H1 (cell line): ENCODE measurements at regions not wholly inside any gene's neighbourhood (a gene's known extent, or its start where the extent isn't known, plus 50 kb on each side); places are given as distances from the start of the nearest gene placed in this dataset.

Source experiments
- CHD7 ChIP-seq: fragments of 300-600 bp; sonication (generic); IDR thresholded peaks from 2 replicates; pipeline ENCODE4 v1.7.1; 2012; ENCODE audit warnings: low read length, moderate library complexity, mild to moderate bottlenecking, inconsistent platforms; ENCODE audit not compliant: insufficient replicate concordance
- EGR1 ChIP-seq: IDR thresholded peaks from 2 replicates; pipeline ENCODE4 v1.6.1; 2011; ENCODE audit warnings: low read depth, low read length, borderline replicate concordance
- GABPA ChIP-seq: IDR thresholded peaks from 2 replicates; pipeline ENCODE4 v1.6.1; 2011; ENCODE audit warnings: mild to moderate bottlenecking, low read length, moderate library complexity, borderline replicate concordance; ENCODE audit not compliant: insufficient read depth
- SAP30 ChIP-seq: fragments of 300-600 bp; sonication (generic); IDR thresholded peaks from 2 replicates; pipeline ENCODE4 v1.7.1; 2012; ENCODE audit warnings: low read length, moderate library complexity, mild to moderate bottlenecking, inconsistent platforms; ENCODE audit not compliant: insufficient read depth, insufficient replicate concordance
- SIRT6 ChIP-seq: IDR thresholded peaks from one replicate; pipeline ENCODE4 v1.7.1; 2012; ENCODE audit warnings: low read length, inconsistent platforms
- TAF7 ChIP-seq: optimal IDR thresholded peaks from 2 replicates; pipeline ENCODE3; 2011; ENCODE audit warnings: low read depth, mild to moderate bottlenecking, inconsistent platforms, low read length, moderate library complexity, borderline replicate concordance
- TCF12 ChIP-seq: IDR thresholded peaks from 2 replicates; pipeline ENCODE4 v1.6.1; 2011; ENCODE audit warnings: low read depth, mild to moderate bottlenecking, low read length

GRCh38 chr1:87796471-87796901, 467.8 kb downstream of the LMO4 start (continued):
- TF ChIP-seq CHD7 (no peak), TCF12 (no peak), SAP30 (no peak), EGR1 (no peak), TAF7 (no peak), SIRT6 (no peak), GABPA (no peak)
